ENCODE measurements at regions not wholly inside any gene's neighbourhood (a gene's known extent, or its start where the extent isn't known, plus 50 kb on each side); places are given as distances from the start of the nearest gene placed in this dataset.

- Histone ChIP-seq H3K9ac (ENCODE audit: insufficient read depth in 1 of 2, low read depth in 2 of 2, low read length in 2 of 2) (no peak overlapping the region), H2AFZ (ENCODE audit: low read depth, low read length) (no peak overlapping the region), H3K4me3 (no peak overlapping the region), H3K27ac (ENCODE audit: extremely low read depth, low read depth, low read length) (no peak overlapping the region), H4K20me1 (replicated peaks; ENCODE audit: control insufficient read depth, insufficient read depth, low read length) (no peaks in the 10 kb centered on the region), H3K36me3 (ENCODE audit: control insufficient read depth, insufficient read depth, low read length) (no peaks in the 10 kb centered on the region), H3K4me1 (replicated peaks in 1 of 2; ENCODE audit: control insufficient read depth in 2 of 2, insufficient read depth in 2 of 2, low read length in 2 of 2) (no peaks in the 10 kb centered on the region), H3K79me2 (ENCODE audit: control insufficient read depth, insufficient read depth, low read length) (no peaks in the 10 kb centered on the region), H3K4me2 (ENCODE audit: insufficient read depth, low read length) (no peak overlapping the region), H3K9me1 (ENCODE audit: control insufficient read depth, insufficient read depth, low read length) (no peaks in the 10 kb centered on the region), H3K27me3 (ENCODE audit: control insufficient read depth in 2 of 2, insufficient read depth in 2 of 2, low read length in 2 of 2) (peaks cover 5 to 9% of the 10 kb centered on the region in 2 experiments; a peak in 3 of 5 replicates), H3K9me3 (replicated peaks; ENCODE audit: control insufficient read depth, insufficient read depth, low read depth, low read length) (no peaks in the 10 kb centered on the region)
- in situ Hi-C loops (cut with MboI), result no loop called here
- 0% methylated on average over 2 of the region's 2 CpGs for WGBS (ENCODE audit: insufficient coverage, low coverage, missing lambda C conversion rate)
- CTCF ChIA-PET (ENCODE audit: low intra/inter-chr PET ratio), result no interaction called here
- ATAC-seq (no peak), DNase-seq (ENCODE audit: extremely low read depth in 1 of 4, low spot score in 3 of 4) (no peak), FAIRE-seq (no peak)
- intact Hi-C loops (cut with micrococcal nuclease), result no loop called here
- BruUV-seq (replicated peaks), result no TSS peak
- POLR2A ChIA-PET, result interaction anchor here (0.5 to 1.6 kb wide), 2 partner anchors 11 to 166 kb away, joined by 3 read pairs; no protein-coding TSS in a partner anchor
- TF ChIP-seq SMARCE1 (IDR thresholded peaks at IDR 0.05), result no peak
- no peak for TF ChIP-seq TRIM24 (IDR thresholded peaks at IDR 0.05)
- no peak for TF ChIP-seq U2AF2 (optimal IDR thresholded peaks at IDR 0.05; ENCODE audit: low read depth, low read length)
- TF ChIP-seq THRB (CRISPR knock-in tag; conservative IDR thresholded peaks at IDR 0.05), result no peak
- TF ChIP-seq ZNF655 (CRISPR knock-in tag; IDR thresholded peaks at IDR 0.05), result no peak
- no peak for TF ChIP-seq MGA (IDR thresholded peaks at IDR 0.05)
- TF ChIP-seq FOXK1 (CRISPR knock-in tag; IDR thresholded peaks at IDR 0.05; ENCODE audit: borderline replicate concordance), result no peak
- no peak for TF ChIP-seq LCOR (CRISPR knock-in tag; IDR thresholded peaks at IDR 0.05)
- TF ChIP-seq SREBF1 (IDR thresholded peaks at IDR 0.05; ENCODE audit: borderline replicate concordance, low read depth, low read length), result no peak
- TF ChIP-seq MEF2D (tag; conservative IDR thresholded peaks at IDR 0.05; ENCODE audit: low read depth), result no peak
These were observed 126.0 kb upstream of the KCNG1 start for GRCh38 chr20:51148941-51149340.

Measured in K562 (cell line).